GM10266 (cell line): ENCODE measurements at regions not wholly inside any gene's neighbourhood (a gene's known extent, or its start where the extent isn't known, plus 50 kb on each side); places are given as distances from the start of the nearest gene placed in this dataset.

ENCODE experiments used
- DNase-seq: peaks from one replicate; pipeline ENCODE4 v3.0.0; 2012; ENCODE audit errors: extremely low spot score
- TF ChIP-seq, protein P1 (sequence below): IDR thresholded peaks from 2 replicates; pipeline ENCODE4 v1.5.1; 2012; ENCODE audit warnings: mild to moderate bottlenecking, low read depth; ENCODE audit not compliant: control insufficient read depth, insufficient read depth; ENCODE audit errors: missing control alignments

DNA sequence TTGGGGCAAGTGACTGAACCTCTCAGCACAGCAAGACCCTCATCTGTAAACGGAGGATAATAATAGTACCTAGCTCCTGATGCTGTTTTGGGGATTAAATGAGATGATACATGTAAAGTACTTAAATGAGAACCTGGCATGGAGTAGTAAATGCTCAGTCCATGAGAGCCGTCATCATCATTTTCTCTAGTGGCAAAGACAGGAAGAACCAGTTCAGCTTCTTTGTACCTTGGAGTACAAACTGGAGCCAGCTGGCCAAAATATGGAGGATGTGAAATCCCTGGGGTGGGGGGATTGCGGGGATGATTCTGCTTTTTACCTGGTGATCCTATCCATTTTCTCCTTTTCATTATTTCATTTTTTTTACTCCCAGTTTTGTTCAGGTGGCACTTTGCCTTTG lies 204.2 kb upstream of the LRRN1 start:
- TF ChIP-seq, protein P1, sequence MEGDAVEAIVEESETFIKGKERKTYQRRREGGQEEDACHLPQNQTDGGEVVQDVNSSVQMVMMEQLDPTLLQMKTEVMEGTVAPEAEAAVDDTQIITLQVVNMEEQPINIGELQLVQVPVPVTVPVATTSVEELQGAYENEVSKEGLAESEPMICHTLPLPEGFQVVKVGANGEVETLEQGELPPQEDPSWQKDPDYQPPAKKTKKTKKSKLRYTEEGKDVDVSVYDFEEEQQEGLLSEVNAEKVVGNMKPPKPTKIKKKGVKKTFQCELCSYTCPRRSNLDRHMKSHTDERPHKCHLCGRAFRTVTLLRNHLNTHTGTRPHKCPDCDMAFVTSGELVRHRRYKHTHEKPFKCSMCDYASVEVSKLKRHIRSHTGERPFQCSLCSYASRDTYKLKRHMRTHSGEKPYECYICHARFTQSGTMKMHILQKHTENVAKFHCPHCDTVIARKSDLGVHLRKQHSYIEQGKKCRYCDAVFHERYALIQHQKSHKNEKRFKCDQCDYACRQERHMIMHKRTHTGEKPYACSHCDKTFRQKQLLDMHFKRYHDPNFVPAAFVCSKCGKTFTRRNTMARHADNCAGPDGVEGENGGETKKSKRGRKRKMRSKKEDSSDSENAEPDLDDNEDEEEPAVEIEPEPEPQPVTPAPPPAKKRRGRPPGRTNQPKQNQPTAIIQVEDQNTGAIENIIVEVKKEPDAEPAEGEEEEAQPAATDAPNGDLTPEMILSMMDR: no peak
- no peak for DNase-seq

DNA sequence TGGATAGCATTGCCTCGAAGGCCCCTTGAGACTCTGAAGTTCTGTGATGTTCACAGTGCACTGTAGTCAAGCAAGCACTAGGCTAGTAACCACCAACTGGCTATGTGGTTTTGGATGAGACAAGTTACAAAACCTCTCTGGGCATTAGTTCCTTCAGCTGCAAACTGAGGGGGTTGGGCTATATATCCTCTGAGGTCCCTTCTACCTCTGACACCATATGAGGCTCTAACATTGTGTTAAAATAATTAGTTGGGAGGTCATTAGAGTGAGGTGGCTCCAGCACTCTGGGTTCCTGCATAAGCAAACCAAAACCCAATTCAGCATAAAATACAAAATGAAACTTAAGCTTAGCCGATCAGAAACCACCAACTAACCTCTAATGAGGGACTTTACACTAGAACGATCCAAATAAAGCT lies 209.5 kb upstream of the LRRN1 start:
- DNase-seq: peak; percentile 23
- TF ChIP-seq, protein P1: no peak

DNA sequence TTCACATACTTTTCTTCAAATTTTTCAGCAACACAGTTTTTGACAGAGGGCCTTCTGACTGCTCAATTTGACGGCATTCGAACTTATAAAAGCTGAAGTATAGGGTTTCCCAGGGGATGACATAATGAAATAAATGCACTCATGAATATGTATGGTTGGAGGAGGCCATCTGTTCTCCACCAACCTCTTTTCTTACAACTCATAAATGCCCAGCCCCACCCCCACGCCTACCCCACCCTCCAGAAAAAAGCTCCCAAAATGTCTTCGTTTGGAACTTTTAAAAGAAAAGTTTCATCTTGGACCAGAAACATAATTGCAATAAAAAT lies 211.6 kb upstream of the LRRN1 start:
- no peak for DNase-seq
- TF ChIP-seq, protein P1: no peak

DNA sequence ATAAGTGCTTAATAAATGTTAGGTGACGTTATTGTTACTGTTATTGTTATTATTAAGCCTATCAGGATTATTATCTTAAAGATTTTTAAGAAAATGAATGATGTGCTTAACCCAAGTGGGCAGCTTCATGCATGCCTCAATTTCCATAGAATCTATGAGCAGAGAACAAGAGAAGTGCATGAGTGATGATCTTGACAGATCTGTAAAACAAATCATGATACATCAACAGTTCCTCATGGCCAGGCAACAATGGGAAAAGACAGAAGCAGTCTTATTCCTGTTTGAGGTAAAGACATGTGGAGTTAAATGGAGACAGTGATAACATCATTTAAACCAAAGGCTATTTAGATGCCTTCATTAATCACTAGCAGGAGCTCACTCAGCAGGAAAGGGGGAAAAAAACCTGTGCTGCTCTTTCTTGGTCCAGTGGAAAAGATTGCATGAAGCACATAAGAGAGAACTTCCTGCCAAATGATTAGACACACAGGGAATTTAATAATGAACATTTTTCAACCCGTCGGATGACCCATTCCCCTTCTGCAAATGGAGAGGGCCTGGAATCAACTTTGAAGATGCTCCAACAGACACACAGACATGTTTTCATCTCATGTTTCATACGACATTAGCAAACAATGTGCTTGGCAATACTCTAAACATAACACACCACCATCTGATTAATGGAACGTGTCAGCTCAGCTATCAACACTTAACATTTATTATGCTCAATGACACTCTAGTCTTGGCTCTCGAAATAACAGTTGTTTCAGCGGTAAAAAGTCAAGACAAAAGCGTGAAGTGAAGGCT lies 212.2 kb upstream of the LRRN1 start:
- no peak for DNase-seq
- TF ChIP-seq, protein P1: no peak

DNA sequence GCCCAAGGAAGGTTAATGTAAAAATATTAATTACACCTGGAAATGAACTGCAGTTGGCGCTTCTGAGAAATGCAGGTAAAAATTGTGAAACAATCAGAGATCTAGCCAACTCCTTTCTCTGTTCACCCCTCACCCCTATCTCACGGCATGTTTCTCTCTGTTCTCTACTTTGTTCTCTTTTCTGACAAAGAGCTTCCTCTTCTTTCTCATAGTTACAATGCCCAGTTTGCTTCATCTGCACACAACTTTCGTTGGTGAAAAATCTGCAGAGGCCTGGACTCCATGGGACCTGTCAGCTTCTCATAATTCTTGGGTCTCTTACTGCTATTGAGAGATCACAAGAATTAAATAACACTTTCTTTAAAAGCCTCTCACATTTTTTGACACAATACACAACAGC lies 212.9 kb upstream of the LRRN1 start:
- TF ChIP-seq, protein P1: no peak
- DNase-seq: no peak

DNA sequence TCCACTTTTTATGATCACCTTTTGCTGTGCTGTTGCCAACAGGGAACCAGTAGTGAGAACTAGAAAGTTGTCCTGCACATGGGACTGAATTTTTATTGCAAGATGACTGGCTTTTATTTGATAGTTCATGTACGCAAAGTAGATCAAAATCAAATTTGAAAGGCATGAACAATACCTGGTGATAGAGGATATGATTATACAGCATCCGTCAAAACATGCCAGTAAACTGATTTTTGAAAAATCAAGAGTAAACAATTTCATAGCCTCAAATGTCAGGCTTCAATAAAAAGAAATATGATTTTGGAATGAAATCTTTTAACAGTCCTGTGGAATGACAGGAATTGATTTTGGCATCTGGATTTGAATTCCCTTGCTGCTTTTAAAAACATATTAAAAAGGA lies 219.6 kb upstream of the LRRN1 start:
- TF ChIP-seq, protein P1: no peak
- no peak for DNase-seq

DNA sequence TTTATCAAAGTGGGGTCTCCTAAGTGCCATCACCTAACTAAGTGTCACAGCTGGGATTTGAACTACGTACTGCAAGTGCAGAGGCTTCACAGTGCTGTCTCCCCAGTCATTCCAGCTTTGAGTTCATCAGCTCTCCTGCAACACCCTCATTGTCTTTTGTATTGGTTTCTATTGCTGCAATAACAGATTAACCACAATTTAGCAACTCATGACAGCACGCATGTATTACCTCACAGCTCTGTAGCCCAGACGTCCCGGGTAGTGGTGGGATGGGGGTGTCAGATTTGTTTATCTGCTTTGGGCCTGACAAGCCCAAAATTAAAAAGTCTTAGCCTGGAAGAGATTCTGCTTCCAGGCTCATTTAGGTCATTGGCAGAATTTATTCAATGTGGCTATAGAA lies 220.5 kb upstream of the LRRN1 start:
- no peak for DNase-seq
- TF ChIP-seq, protein P1: no peak
